T-helper 1 cell (primary cell): ENCODE measurements at regions not wholly inside any gene's neighbourhood (a gene's known extent, or its start where the extent isn't known, plus 50 kb on each side); places are given as distances from the start of the nearest gene placed in this dataset.
"Not testable (repeated sequence)": the region's sequence is repeated elsewhere in the genome, so short reads cannot be mapped to it uniquely, and the experiment has no call there.

Source experiments
- DNase-seq, 5 donors: peaks; one replicate each; pipeline ENCODE4 v3.0.0-alpha.2; 2012 to 2020

- no peak for DNase-seq
Observed at GRCh38 chr16:35197656-35198055, 1738.2 kb downstream of the TP53TG3F start.

GRCh38 chr16:35198223-35199199 is 1739.1 kb downstream of the TP53TG3F start:
- no peak for DNase-seq

- DNase-seq: no peak
Observed at GRCh38 chr16:35200662-35201061, 1741.2 kb downstream of the TP53TG3F start.

GRCh38 chr16:35201151-35201550 is 1741.7 kb downstream of the TP53TG3F start:
- no peak for DNase-seq

- DNase-seq: no peak
Observed at GRCh38 chr16:35203636-35204035, 1744.2 kb downstream of the TP53TG3F start.

- DNase-seq: no peak
Observed at GRCh38 chr16:35207059-35207999, 1747.9 kb downstream of the TP53TG3F start.

- no peak for DNase-seq
Observed at GRCh38 chr16:35208001-35208935, 1748.9 kb downstream of the TP53TG3F start.

GRCh38 chr16:35210681-35211433 is 1751.4 kb downstream of the TP53TG3F start:
- DNase-seq: no peak

- DNase-seq: no peak
Observed at GRCh38 chr16:35214840-35215239, 1755.4 kb downstream of the TP53TG3F start.

- DNase-seq: no peak
Observed at GRCh38 chr16:35215287-35215686, 1755.9 kb downstream of the TP53TG3F start.

- DNase-seq: not testable (repeated sequence)
Observed at GRCh38 chr16:35216261-35216660, 1756.8 kb downstream of the TP53TG3F start.

- DNase-seq: no peak
Observed at GRCh38 chr16:35221482-35222185, 1762.2 kb downstream of the TP53TG3F start.

- no peak for DNase-seq
Observed at GRCh38 chr16:35234679-35235078, 1775.3 kb downstream of the TP53TG3F start.

GRCh38 chr16:35239561-35239960 is 1780.1 kb downstream of the TP53TG3F start:
- no peak for DNase-seq

GRCh38 chr16:35249051-35249450 is 1789.6 kb downstream of the TP53TG3F start:
- DNase-seq: no peak

GRCh38 chr16:35252356-35252936 is 1793.0 kb downstream of the TP53TG3F start:
- no peak for DNase-seq

- no peak for DNase-seq
Observed at GRCh38 chr16:35255186-35255803, 1795.9 kb downstream of the TP53TG3F start.

GRCh38 chr16:35255816-35256215 is 1796.4 kb downstream of the TP53TG3F start:
- no peak for DNase-seq

GRCh38 chr16:35258381-35258780 is 1799.0 kb downstream of the TP53TG3F start:
- no peak for DNase-seq

GRCh38 chr16:35295856-35296255 is 1836.4 kb downstream of the TP53TG3F start:
- DNase-seq: no peak
